DND-41 (cell line): ENCODE measurements at regions not wholly inside any gene's neighbourhood (a gene's known extent, or its start where the extent isn't known, plus 50 kb on each side); places are given as distances from the start of the nearest gene placed in this dataset.

Experiments
- ATAC-seq: fragments of 200-7000 bp; cut with Tn5 transposase; 3 replicates; pipeline ENCODE4 v1.9.1; 2021; ENCODE audit warnings: low read depth; ENCODE audit not compliant: insufficient read depth
- DNase-seq: peaks from one replicate; pipeline ENCODE4 v3.0.0-alpha.2; 2020
- H2AFZ ChIP-seq: 2 replicates; pipeline ENCODE4 v1.6.0; 2012; ENCODE audit warnings: low read depth, low read length
- H3K27ac ChIP-seq: 2 replicates; pipeline ENCODE4 v1.5.1; 2012; ENCODE audit warnings: low read length, inconsistent platforms
- H3K27me3 ChIP-seq: fragments of 200-600 bp; sonication (generic); 2 replicates; pipeline ENCODE4 v1.6.0; 2012; ENCODE audit warnings: low read length, mild to moderate bottlenecking, inconsistent platforms; ENCODE audit not compliant: insufficient read depth, poor library complexity
- H3K36me3 ChIP-seq: 2 replicates; pipeline ENCODE4 v1.5.1; 2012; ENCODE audit warnings: low read length, inconsistent platforms; ENCODE audit not compliant: insufficient read depth
- H3K4me1 ChIP-seq: 2 replicates; pipeline ENCODE4 v1.5.1; 2012; ENCODE audit warnings: mild to moderate bottlenecking, low read length; ENCODE audit not compliant: insufficient read depth
- H3K4me2 ChIP-seq: 2 replicates; pipeline ENCODE4 v1.6.0; 2012; ENCODE audit warnings: mild to moderate bottlenecking, moderate library complexity, low read length, inconsistent platforms; ENCODE audit not compliant: insufficient read depth
- H3K4me3 ChIP-seq, 2 experiments: fragments of 200-600 bp in 1 of 2; shearing (Covaris generic) in 1 of 2; 2 replicates each; pipeline ENCODE4 v1.5.1; 2012 to 2016; ENCODE audit warnings: inconsistent platforms in 2 of 2, low read length in 2 of 2, mild to moderate bottlenecking in 2 of 2, low read depth in 1 of 2, moderate library complexity in 1 of 2
- H3K79me2 ChIP-seq: 2 replicates; pipeline ENCODE4 v1.6.0; 2012; ENCODE audit warnings: low read length, inconsistent platforms; ENCODE audit not compliant: insufficient read depth
- H3K9ac ChIP-seq: 2 replicates; pipeline ENCODE4 v1.6.0; 2012; ENCODE audit warnings: low read depth, mild to moderate bottlenecking, inconsistent platforms, low read length, moderate library complexity
- H3K9me3 ChIP-seq: 2 replicates; pipeline ENCODE4 v1.5.1; 2012; ENCODE audit warnings: low read length, moderate library complexity, mild to moderate bottlenecking, inconsistent platforms; ENCODE audit not compliant: insufficient read depth, severe bottlenecking
- H4K20me1 ChIP-seq: 2 replicates; pipeline ENCODE4 v1.6.0; 2012; ENCODE audit warnings: low read length; ENCODE audit not compliant: insufficient read depth
- EZH2 ChIP-seq: IDR thresholded peaks from 3 replicates; pipeline ENCODE4 v1.6.1; 2012; ENCODE audit warnings: borderline replicate concordance, low read depth, mild to moderate bottlenecking, moderate library complexity, low read length, inconsistent platforms; ENCODE audit not compliant: severe bottlenecking
- TF ChIP-seq, protein P1 (sequence below): IDR thresholded peaks from 2 replicates; pipeline ENCODE4 v1.5.1; 2012; ENCODE audit warnings: borderline replicate concordance, low read length, moderate library complexity, mild to moderate bottlenecking; ENCODE audit not compliant: poor library complexity, severe bottlenecking; ENCODE audit errors: extremely low read depth

DNA sequence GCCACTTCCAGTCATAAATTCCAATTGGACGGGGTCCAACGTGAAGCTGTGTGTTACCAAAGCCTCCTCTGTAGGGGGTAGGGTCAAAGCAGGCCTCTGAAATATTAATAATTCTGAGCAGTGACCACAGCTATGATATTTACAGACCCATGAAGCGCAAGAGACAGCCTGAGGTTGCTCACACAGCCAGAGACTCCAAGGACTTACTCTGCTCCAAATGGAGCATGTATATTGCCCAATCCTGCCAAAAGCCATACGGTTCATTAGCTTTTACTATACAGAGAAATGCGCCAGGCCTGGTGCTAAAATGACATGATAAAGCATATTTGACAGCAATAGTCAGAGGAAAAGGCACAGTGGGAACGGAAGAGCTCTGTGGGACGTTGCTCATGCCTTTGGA is 151.3 kb downstream of the PAH start:
- no peaks in the 10 kb centered on the region for H3K36me3 ChIP-seq
- no peaks in the 10 kb centered on the region for H3K27me3 ChIP-seq
- no peak overlapping the region for H3K4me2 ChIP-seq
- H3K9me3 ChIP-seq, result no peaks in the 10 kb centered on the region
- H3K79me2 ChIP-seq, result no peaks in the 10 kb centered on the region
- ATAC-seq (no peak), DNase-seq (no peak)
- no peak overlapping the region for H2AFZ ChIP-seq
- H3K9ac ChIP-seq, result no peak overlapping the region
- H3K4me3 ChIP-seq, result no peak overlapping the region
- no peaks in the 10 kb centered on the region for H3K4me1 ChIP-seq
- no peak overlapping the region for H3K27ac ChIP-seq
- TF ChIP-seq EZH2, result no peak
- TF ChIP-seq, protein P1, sequence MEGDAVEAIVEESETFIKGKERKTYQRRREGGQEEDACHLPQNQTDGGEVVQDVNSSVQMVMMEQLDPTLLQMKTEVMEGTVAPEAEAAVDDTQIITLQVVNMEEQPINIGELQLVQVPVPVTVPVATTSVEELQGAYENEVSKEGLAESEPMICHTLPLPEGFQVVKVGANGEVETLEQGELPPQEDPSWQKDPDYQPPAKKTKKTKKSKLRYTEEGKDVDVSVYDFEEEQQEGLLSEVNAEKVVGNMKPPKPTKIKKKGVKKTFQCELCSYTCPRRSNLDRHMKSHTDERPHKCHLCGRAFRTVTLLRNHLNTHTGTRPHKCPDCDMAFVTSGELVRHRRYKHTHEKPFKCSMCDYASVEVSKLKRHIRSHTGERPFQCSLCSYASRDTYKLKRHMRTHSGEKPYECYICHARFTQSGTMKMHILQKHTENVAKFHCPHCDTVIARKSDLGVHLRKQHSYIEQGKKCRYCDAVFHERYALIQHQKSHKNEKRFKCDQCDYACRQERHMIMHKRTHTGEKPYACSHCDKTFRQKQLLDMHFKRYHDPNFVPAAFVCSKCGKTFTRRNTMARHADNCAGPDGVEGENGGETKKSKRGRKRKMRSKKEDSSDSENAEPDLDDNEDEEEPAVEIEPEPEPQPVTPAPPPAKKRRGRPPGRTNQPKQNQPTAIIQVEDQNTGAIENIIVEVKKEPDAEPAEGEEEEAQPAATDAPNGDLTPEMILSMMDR, result no peak
- H4K20me1 ChIP-seq, result no peaks in the 10 kb centered on the region

DNA sequence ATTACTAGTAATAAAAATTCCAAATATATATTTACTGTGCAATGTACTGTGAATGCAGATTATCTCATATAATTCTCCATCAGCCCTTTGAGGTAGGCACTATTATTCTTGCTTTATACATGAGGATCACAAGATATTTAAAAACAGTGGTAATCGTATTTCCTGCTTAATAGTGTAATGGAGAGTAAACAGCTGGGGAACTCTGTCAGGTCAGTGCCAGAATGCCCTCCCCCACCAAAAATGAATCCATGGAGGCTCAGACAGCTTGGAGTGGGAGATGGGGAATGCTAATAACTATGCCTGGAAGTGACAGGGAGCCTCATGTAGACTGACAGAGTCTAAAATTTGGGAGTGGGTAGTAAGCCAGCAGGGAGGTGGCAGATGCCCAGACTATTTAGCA is 153.6 kb downstream of the PAH start:
- no peaks in the 10 kb centered on the region for H3K36me3 ChIP-seq
- H3K79me2 ChIP-seq, result no peaks in the 10 kb centered on the region
- H3K9ac ChIP-seq, result no peak overlapping the region
- no peaks in the 10 kb centered on the region for H4K20me1 ChIP-seq
- H3K27me3 ChIP-seq, result no peaks in the 10 kb centered on the region
- no peaks in the 10 kb centered on the region for H3K9me3 ChIP-seq
- H3K4me2 ChIP-seq, result no peak overlapping the region
- H3K4me1 ChIP-seq, result no peaks in the 10 kb centered on the region
- TF ChIP-seq, protein P1, result no peak
- TF ChIP-seq EZH2, result no peak
- ATAC-seq, result no peak
- H3K27ac ChIP-seq, result no peak overlapping the region
- H3K4me3 ChIP-seq, result no peak overlapping the region
- no peak for DNase-seq
- no peak overlapping the region for H2AFZ ChIP-seq

DNA sequence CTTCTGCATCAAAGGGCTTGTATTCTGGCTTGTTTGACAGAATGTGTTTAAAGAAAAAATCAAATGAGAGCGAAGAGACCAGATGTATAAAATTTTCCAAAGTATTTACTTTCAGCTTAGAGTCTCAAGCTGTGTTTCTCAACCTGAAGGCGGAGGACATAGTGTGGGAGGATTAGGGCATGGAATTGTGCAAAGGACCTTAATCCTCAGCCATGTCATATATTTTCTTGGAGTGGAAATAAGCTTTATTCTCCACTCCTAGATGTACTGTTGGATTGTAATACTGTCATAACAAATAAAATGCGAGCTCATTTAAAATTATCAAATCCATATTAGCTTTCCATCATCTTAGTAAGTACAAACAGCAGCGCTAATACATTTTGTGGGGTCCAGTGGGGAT is 154.0 kb downstream of the PAH start:
- H3K4me2 ChIP-seq, result no peak overlapping the region
- H3K27me3 ChIP-seq, result no peaks in the 10 kb centered on the region
- no peaks in the 10 kb centered on the region for H3K4me1 ChIP-seq
- H2AFZ ChIP-seq, result no peak overlapping the region
- H3K9me3 ChIP-seq, result no peaks in the 10 kb centered on the region
- ATAC-seq, result no peak
- no peak for DNase-seq
- TF ChIP-seq, protein P1, result no peak
- no peak for TF ChIP-seq EZH2
- no peaks in the 10 kb centered on the region for H4K20me1 ChIP-seq
- no peak overlapping the region for H3K27ac ChIP-seq
- no peak overlapping the region for H3K4me3 ChIP-seq
- H3K79me2 ChIP-seq, result no peaks in the 10 kb centered on the region
- H3K9ac ChIP-seq, result no peak overlapping the region
- H3K36me3 ChIP-seq, result no peaks in the 10 kb centered on the region

DNA sequence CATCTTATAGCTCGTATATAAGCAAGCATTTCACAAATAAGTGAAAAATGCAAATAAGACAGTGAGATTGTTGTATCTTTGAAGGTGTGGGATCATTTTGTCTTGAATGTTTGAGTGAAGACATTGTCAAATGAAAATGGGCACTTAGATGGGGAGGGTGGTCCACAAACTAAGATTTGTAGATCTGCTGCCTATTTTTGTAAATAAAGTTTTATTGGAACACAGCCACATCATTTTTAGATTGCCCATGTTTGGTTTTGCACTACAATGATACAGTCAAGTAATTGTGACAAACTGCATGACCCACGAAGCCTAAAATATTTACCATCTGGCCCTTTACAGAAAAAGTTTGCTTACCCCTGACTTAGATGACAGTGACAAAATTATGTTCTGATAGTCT is 156.7 kb downstream of the PAH start:
- H3K9me3 ChIP-seq, result no peaks in the 10 kb centered on the region

More for the DNA sequence above, 156.7 kb downstream of the PAH start:
- H3K4me2 ChIP-seq, result no peak overlapping the region
- no peak overlapping the region for H3K4me3 ChIP-seq
- no peaks in the 10 kb centered on the region for H3K4me1 ChIP-seq
- no peaks in the 10 kb centered on the region for H3K27me3 ChIP-seq
- ATAC-seq (no peak), DNase-seq (no peak)
- H4K20me1 ChIP-seq, result no peaks in the 10 kb centered on the region
- no peak overlapping the region for H3K27ac ChIP-seq
- no peaks in the 10 kb centered on the region for H3K79me2 ChIP-seq
- no peak overlapping the region for H3K9ac ChIP-seq
- H2AFZ ChIP-seq, result no peak overlapping the region
- H3K36me3 ChIP-seq, result no peaks in the 10 kb centered on the region
- TF ChIP-seq, protein P1, result no peak
- no peak for TF ChIP-seq EZH2
